H54 (cell line): ENCODE measurements at regions not wholly inside any gene's neighbourhood (a gene's known extent, or its start where the extent isn't known, plus 50 kb on each side); places are given as distances from the start of the nearest gene placed in this dataset.
A peak's percentile ranks its signal among the peaks of the same experiment; 100 is the strongest.

Experiments
- DNase-seq: peaks from one replicate; pipeline ENCODE4 v3.0.0; 2011; ENCODE audit warnings: low spot score, mixed read lengths; ENCODE audit not compliant: insufficient read length
- FAIRE-seq: peaks from 3 replicates; lab custom pipeline; 2011; peaks lifted over from hg19 to GRCh38; lab: Jason Lieb, UNC
- POLR2A ChIP-seq: IDR thresholded peaks from 2 replicates; pipeline ENCODE4 v1.6.1; 2011; ENCODE audit warnings: low read depth, mild to moderate bottlenecking, low read length

DNA sequence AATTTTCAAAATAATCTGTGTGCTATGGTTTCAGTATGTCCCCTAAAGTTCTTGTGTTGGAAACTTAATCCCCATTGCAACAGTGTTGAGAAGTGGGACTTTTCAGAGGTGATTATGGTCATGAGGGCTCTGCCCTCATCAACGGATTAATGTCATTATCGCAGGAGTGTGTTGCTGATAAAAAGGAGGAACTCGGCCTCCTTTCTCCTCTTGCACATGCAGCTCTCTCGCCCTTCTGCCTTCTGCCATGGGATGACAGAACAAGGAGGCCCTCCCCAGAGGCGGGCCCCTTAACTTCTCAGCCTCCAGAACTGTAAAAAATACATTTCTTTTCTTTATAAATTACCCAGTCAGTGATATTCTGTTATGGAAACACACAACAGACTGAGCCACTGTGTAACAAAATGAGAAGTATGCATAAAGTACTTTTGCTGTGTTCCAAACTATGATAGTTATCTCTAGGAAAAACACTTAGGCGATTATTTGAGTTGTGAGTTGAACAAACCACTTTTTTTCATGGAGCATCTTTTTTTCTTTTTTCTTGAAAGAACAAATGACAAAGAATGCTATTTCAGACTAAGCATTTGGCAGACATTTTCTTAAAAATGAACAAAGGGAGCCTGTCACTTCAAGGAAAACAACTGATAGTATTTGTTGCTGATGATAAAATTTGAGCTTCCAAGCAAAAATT lies 134.8 kb upstream of the FUT8 start:
- no peak for DNase-seq
- no peak for FAIRE-seq
- no peak for TF ChIP-seq POLR2A

DNA sequence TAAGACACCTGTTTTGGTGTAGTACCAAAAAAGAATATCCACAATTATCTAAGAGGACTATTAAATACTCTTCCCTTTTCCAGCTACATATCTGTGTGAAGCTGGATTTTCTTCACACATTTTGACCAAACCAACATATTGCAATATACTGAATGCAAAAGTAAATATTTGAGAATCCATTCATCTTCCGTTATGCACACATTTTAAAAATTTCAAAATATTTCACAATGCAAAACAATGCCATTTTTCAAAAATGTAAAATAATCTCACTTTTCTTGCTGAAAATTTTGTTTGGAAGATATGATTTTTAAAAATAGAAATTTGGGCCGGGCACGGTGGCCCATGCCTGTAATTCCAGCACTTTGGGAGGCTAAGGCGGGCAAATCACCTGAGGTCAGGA lies 133.9 kb upstream of the FUT8 start:
- FAIRE-seq: no peak
- DNase-seq: no peak

DNA sequence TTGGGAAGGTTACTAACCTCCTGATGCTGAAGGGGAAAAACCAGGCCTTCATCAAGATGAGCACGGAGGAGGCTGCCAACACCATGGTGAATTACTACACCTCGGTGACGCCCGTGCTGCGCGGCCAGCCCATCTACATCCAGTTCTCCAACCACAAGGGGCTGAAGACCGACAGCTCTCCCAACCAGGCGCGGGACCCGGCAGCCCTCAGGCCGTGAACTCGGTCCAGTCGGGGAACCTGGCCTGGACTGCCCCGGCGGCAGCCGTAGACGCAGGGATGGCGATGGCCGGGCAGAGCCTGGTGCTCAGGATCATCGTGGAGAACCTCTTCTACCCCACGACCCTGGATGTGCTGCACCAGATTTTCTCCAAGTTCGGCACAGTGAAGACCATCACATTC lies 133.0 kb upstream of the FUT8 start:
- DNase-seq: no peak
- TF ChIP-seq POLR2A: no peak
- no peak for FAIRE-seq

More for the DNA sequence above, 133.9 kb upstream of the FUT8 start:
- TF ChIP-seq POLR2A: no peak

DNA sequence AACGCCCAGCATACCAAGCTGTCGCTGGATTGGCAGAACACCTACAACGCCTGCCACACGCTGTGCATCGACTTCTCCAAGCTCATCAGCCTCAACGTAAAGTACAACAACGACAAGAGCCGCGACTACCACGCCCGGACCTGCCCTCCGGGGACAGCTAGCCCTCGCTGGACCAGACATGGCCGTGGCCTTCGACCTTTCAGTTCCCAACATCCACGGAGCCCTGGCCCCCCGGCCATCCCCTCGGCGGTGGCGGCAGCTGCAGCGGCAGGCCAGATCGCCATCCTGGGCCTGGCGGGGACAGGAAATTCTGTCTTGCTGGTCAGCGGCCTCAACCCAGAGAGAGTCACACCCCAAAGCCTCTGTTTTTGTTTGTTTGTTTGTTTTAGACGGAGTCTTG lies 132.6 kb upstream of the FUT8 start:
- no peak for TF ChIP-seq POLR2A
- DNase-seq (no peak), FAIRE-seq (no peak)

DNA sequence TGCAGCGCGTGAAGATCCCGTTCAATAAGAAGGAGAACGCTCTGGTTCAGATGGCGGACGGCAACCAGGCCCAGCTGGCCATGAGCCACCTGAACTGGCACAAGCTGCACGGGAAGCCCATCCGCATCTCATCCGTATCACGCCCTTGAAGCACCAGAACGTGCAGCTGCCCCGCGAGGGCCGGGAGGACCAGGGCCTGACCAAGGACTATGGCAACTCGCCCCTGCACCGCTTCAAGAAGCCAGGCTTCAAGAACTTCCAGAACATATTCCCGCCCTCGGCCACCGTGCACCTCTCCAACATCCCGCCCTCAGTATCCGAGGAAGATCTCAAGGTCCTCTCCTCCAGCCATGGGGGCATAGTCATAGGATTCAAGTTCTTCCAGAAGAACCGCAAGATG lies 131.9 kb upstream of the FUT8 start:
- FAIRE-seq: no peak
- no peak for TF ChIP-seq POLR2A
- DNase-seq: no peak

DNA sequence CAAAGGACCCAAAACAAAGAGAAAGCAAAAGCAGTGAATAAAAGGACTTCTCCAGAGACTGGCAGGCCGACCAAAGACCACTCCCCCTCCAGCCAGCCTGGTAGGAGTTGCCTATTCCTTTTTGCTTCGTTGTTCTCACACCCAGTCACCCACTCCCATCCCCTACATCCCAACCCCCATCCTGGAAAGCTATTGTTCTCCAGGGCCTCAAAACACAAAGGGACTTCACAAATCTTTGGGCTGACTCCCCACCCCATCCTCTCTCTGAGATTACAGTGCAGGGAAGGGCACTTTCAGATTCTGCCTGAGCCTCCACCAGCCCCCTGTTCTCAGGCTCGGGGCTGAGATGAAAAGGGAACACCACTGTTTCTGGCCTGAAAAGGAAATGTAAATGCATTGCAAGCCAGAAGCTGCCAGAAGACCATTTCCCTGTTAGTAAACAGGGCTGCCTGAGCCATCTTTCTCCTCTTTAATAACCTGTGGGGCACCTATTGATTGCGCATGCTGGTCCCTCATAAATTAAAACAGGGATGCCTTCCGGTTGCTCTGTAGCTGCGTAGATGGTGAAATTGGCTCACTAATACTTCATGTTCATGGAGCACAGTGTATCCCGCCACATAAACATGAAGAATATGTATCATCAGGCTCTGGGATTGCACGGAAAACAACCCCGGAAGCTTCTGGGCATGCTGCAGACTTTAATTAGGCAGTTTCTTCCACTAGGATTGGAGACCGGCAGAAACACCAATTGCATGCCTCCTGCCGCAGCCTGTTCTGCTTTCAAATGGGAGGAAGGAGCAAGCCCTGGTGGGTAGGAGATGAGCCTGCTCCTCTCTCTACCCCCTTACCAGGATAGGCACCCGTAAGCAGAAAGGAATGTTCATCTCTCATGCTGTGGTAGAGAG lies 130.3 kb upstream of the FUT8 start:
- DNase-seq: peak; percentile 74
- FAIRE-seq: no peak
- TF ChIP-seq POLR2A: no peak

DNA sequence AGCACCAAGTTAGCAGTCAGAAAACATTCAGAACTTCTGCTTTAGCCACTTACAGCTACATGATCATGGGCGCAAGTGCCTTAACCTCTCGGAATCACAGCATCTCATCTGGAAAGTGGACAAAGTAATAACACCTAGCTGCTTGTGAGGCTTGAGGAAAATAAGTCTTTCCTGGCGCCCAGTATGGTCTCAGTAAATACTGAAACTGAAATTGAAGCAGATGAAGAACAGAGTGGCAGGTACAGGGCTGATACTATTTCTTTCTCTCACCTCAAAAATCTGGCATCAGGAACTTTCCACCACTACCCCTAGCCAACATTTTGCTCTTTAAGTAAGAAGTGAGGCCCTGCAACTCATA lies 129.7 kb upstream of the FUT8 start:
- peak; percentile 95 for FAIRE-seq
- TF ChIP-seq POLR2A: no peak
- no peak for DNase-seq

DNA sequence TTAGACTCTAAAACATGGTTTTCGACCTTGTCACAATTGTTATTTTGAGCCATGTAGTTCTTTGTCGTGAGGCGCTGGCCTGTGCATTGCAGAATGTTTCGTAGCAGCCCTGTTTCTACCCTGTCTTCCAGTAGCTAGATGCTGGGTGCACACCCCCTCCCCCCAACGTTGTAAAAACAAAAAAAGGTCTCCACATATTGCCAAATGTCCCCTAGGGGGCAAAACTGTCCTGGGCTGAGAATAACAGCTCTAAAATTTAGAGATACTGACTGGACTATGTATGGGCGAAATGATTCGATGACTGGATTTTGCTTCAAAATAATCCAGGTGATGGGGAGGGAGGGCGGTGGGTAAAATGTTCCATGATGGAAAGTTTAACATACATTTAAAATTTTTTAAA lies 126.1 kb upstream of the FUT8 start:
- no peak for TF ChIP-seq POLR2A
- FAIRE-seq (no peak), DNase-seq (no peak)

DNA sequence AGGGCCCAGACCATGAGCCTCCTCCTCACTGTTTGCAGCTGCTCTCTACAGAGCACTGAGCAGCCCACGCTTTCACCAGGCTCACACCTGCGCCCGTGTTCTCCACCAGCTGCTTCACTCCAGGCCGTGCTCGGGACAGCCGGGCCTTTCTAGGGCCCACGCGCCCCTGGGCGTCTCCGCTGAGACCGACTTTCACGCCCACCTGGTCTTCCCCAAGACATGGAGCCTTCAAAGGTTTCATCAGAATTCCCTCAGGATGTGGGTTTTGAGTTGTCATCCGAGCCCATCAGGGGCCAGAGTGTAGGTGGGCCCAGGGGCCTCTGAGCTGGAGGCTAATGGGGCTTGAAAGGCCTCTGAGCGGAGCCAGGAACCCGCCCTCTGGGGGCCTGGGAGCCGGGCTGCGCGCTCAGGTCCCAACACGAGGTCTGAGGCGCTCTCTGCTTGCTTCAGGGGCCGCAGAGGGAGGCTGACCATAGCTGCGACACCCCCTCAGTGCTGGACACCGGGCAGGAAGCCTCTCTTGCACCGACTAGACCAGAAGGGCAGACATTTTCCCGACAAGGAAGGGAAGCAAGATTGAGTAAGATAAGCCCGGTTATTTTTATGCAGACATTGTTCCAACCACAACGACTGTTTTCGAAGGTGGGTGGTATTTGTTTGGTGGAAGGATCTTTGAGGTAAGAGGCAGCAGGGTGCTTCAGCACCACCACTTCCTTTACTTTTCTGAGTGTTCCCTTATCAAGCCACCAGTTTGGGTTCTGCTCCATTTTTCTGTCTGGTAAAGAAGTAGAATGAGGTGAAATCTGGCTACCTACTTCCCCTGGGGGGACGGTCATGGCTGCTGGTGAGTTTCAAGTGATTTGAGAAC lies 125.0 kb upstream of the FUT8 start:
- no peak for FAIRE-seq
- TF ChIP-seq POLR2A: no peak
- no peak for DNase-seq

DNA sequence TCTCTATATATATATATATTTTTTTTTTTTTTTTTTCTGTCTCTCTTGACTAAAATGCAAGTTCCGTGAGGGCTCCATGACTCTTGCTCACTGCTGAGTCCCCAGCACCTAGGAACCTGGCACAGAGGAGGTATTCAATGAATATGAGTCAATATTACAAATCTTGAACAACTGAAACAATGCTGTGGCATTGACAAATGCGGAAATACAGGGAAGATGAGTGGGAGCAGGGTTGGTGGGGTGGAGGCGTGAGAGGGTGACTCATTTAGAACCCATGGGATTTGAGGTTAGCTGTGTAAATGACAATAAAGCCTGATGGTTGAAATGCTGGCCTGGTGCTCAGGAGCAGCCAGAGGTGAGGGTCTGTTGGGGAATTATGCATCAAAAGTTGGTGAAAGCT lies 121.7 kb upstream of the FUT8 start:
- no peak for TF ChIP-seq POLR2A
- FAIRE-seq (peak; percentile 97), DNase-seq (peak; percentile 77)

DNA sequence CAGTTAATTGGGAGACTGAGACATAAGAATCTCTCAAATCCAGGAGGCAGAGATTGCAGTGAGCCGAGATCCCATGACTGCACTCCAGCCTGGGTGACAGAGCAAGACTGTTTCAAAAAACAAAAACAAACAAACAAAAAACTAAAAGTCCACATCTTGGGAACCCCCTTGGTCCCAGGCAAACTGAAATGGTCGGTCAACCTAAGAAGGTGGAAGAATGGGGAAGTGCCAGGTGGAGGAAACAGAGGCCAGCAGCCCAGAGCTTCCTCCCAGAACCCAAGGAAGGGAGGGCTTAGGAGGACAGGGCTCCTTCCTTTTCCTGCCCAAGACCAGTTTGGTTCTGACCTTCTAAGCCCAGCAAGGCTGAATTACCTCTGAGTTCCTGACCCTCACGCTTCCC lies 121.0 kb upstream of the FUT8 start:
- FAIRE-seq (no peak), DNase-seq (no peak)
- TF ChIP-seq POLR2A: no peak

DNA sequence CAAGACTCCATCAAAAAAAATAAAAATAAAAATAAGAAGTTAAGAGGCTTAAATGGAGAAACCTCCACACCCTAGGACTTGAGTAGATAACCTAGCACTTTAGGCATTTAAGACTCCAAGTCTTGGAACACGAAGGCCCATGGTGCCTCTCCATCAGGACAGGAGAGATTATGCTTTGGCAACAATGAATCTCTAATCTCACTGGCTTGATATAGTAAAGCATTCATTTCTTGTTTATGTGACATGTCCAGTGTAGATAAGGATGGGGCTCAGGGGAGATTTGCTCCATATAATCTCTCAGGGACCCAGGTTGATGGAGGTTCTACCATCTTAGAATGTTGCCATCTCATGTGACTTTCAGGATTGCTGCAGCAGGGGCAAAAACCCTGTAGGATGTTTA lies 117.7 kb upstream of the FUT8 start:
- no peak for FAIRE-seq
- no peak for DNase-seq
- no peak for TF ChIP-seq POLR2A

DNA sequence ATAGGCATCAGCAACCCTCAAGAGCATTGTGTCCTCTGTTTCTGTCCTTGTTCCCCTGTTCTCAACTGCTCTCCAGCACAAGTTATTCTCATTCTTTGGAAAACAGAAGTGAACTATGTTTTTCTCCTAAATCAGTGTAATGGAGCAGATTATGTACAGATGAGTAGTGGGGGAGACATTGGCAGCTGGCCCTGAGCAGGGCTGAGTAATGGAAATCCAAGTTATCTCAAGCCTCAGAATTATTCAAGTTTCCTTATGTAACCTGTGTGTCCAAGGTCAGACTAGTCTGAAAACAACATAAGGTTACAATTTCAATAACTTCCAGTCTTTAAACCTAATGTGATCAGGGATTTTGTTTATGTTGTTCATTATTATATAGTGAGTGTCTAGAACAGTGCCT lies 116.1 kb upstream of the FUT8 start:
- no peak for TF ChIP-seq POLR2A
- no peak for DNase-seq
- FAIRE-seq: no peak

DNA sequence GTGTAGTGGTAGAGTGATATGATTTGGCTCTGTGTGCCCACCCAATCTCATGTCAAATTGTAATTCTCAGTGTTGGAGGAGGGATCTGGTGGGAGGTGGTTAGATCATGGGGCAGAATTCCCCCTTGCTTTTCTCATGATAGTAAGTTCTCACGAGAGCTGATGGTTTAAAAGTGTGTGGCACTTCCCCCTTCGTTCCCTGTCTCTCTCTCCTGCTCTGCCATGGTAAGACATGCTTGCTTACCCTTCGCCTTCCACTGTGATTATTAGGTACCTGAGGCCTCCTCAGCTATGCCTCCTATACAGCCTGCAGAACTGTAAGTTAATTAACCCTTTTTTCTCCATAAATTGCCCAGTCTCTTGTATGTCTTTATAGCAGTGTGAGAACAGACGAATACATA lies 115.7 kb upstream of the FUT8 start:
- TF ChIP-seq POLR2A: no peak
- FAIRE-seq: no peak
- no peak for DNase-seq
